SK-N-SH treated with all-trans-retinoic acid at 6 μM for 48 hours (cell line): ENCODE measurements at regions not wholly inside any gene's neighbourhood (a gene's known extent, or its start where the extent isn't known, plus 50 kb on each side); places are given as distances from the start of the nearest gene placed in this dataset.

Source experiments
- ATAC-seq: fragments of 200-7000 bp; cut with Tn5 transposase; 3 replicates; pipeline ENCODE4 v1.9.1; 2020; ENCODE audit warnings: mild to moderate bottlenecking, moderate library complexity
- ARNTL ChIP-seq: fragments of 450-650 bp; formaldehyde crosslinking; IDR thresholded peaks from 2 replicates; pipeline ENCODE4 v1.5.0; 2020; ENCODE audit warnings: low read depth, mild to moderate bottlenecking, moderate library complexity, borderline replicate concordance
- CSDC2 ChIP-seq: fragments of 250-450 bp; sonication (Bioruptor Pico); IDR thresholded peaks from 2 replicates; pipeline ENCODE4 v1.5.0; 2020; ENCODE audit warnings: mild to moderate bottlenecking, moderate library complexity
- ESRRG ChIP-seq: fragments of 250-450 bp; sonication (Bioruptor Pico); IDR thresholded peaks from 2 replicates; pipeline ENCODE4 v1.6.1; 2021; ENCODE audit warnings: mild to moderate bottlenecking
- GLIS3 ChIP-seq: fragments of 250-450 bp; sonication (Bioruptor Pico); IDR thresholded peaks from 2 replicates; pipeline ENCODE4 v1.5.0; 2020; ENCODE audit warnings: mild to moderate bottlenecking, moderate library complexity
- ISL1 ChIP-seq: fragments of 250-450 bp; sonication (Bioruptor Pico); IDR thresholded peaks from 2 replicates; pipeline ENCODE4 v2.1.2; 2022; ENCODE audit warnings: mild to moderate bottlenecking, moderate library complexity
- OSR1 ChIP-seq: fragments of 250-450 bp; sonication (Bioruptor Pico); IDR thresholded peaks from 2 replicates; pipeline ENCODE4 v1.8.0; 2022; ENCODE audit warnings: moderate library complexity, mild to moderate bottlenecking, inconsistent platforms
- POU6F1 ChIP-seq: fragments of 250-450 bp; sonication (Bioruptor Pico); IDR thresholded peaks from 2 replicates; pipeline ENCODE4 v1.8.0; 2021; ENCODE audit warnings: low read depth, mild to moderate bottlenecking, moderate library complexity, borderline replicate concordance
- PPARA ChIP-seq: fragments of 250-450 bp; sonication (Bioruptor Pico); IDR thresholded peaks from 2 replicates; pipeline ENCODE4 v1.5.0; 2020; ENCODE audit warnings: mild to moderate bottlenecking, borderline replicate concordance
- RARB ChIP-seq: fragments of 250-450 bp; sonication (Bioruptor Pico); IDR thresholded peaks from 2 replicates; pipeline ENCODE4 v1.8.0; 2021; ENCODE audit warnings: mild to moderate bottlenecking, moderate library complexity
- SNAI2 ChIP-seq: fragments of 250-450 bp; sonication (Bioruptor Pico); IDR thresholded peaks from 2 replicates; pipeline ENCODE4 v1.5.0; 2020; ENCODE audit warnings: mild to moderate bottlenecking, moderate library complexity
- TOX ChIP-seq: fragments of 250-450 bp; sonication (Bioruptor Pico); IDR thresholded peaks from 2 replicates; pipeline ENCODE4 v1.8.0; 2021; ENCODE audit warnings: mild to moderate bottlenecking, moderate library complexity, borderline replicate concordance
- ZC3H10 ChIP-seq: fragments of 250-450 bp; sonication (Bioruptor Pico); IDR thresholded peaks from 2 replicates; pipeline ENCODE4 v1.5.1; 2021; ENCODE audit warnings: mild to moderate bottlenecking, moderate library complexity
- ZFP3 ChIP-seq: fragments of 250-450 bp; sonication (Bioruptor Pico); IDR thresholded peaks from 2 replicates; pipeline ENCODE4 v1.5.0; 2020; ENCODE audit warnings: mild to moderate bottlenecking, moderate library complexity
- ZFP30 ChIP-seq: fragments of 450-650 bp; formaldehyde crosslinking; IDR thresholded peaks from 2 replicates; pipeline ENCODE4 v1.5.0; 2022; ENCODE audit warnings: mild to moderate bottlenecking, moderate library complexity
- ZNF565 ChIP-seq: fragments of 450-650 bp; formaldehyde crosslinking; conservative IDR thresholded peaks from 2 replicates; pipeline ENCODE4 v1.5.0; 2020; ENCODE audit warnings: low read depth, mild to moderate bottlenecking, moderate library complexity
- ZNF70 ChIP-seq: fragments of 450-650 bp; formaldehyde crosslinking; IDR thresholded peaks from 2 replicates; pipeline ENCODE4 v1.5.0; 2020; ENCODE audit warnings: mild to moderate bottlenecking, moderate library complexity
- ZNF8 ChIP-seq: fragments of 450-650 bp; formaldehyde crosslinking; IDR thresholded peaks from 2 replicates; pipeline ENCODE4 v1.5.0; 2020; ENCODE audit warnings: mild to moderate bottlenecking, moderate library complexity
- TF ChIP-seq, protein P1 (sequence below): fragments of 250-450 bp; sonication (Bioruptor Pico); IDR thresholded peaks from 2 replicates; pipeline ENCODE4 v1.5.0; 2020; ENCODE audit warnings: mild to moderate bottlenecking, moderate library complexity
- TF ChIP-seq, protein P2 (sequence below): fragments of 250-450 bp; sonication (Bioruptor Pico); IDR thresholded peaks from 2 replicates; pipeline ENCODE4 v1.8.0; 2020; ENCODE audit warnings: mild to moderate bottlenecking, moderate library complexity, borderline replicate concordance

- TF ChIP-seq POU6F1 (CRISPR knock-in tag) (no peak), ZFP30 (CRISPR knock-in tag) (no peak)
These were observed 143.3 kb upstream of the IRX2 start (continued) for GRCh38 chr5:2894736-2895135.

- ATAC-seq = no peak
- TF ChIP-seq ZFP30 (CRISPR knock-in tag) = no peak
These were observed 142.8 kb upstream of the IRX2 start for GRCh38 chr5:2894316-2894715.

DNA sequence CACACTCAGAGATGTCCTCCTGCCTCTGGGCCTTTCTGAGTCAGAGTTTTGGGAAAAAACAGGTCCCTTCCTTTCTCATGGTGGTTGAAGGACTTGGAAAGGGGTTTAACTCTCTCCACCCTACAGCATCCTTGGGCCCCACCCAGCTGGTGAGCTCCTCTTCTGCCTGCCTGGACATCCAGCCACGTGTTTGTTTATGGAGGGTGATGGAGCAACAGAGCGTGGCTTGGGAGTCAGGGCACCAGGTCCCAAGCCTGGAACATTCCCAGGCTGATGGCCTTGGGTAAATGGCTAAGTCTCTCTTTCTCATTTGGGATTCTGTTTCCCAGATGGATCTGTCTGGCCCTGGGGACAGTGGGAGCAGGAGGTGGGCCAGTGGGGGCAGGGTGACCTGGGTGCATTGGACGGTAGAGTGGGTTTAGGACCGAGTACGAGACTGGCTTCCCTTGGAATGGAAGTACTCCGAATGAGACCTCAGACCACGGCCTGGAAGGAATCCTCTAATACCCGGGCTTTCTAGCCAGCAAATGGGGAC, 141.1 kb upstream of the IRX2 start:
- ATAC-seq = no peak

DNA sequence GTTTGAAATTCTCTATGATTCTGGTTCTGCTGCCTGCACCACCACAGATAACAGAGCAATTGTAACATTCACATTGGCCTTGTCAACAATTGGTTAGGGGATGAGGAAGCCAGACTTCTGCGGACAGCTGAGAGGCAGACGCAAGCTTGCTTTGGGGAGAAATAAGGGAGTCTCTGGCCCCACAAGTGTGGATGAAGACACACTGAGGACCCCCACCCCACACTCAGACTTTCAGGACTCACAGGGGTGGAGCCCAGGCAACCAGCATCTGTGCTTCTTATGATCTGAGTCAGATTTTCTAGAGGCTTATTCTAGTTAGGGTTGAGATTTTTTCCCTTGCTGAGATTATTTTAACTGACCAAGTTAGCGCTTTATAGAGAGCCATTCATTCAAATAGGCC, 140.3 kb upstream of the IRX2 start:
- no peak for ATAC-seq
- TF ChIP-seq ESRRG (CRISPR knock-in tag) (no peak), SNAI2 (CRISPR knock-in tag) (no peak), ZFP3 (CRISPR knock-in tag) (no peak), ZC3H10 (no peak), PPARA (CRISPR knock-in tag) (no peak), CSDC2 (no peak), OSR1 (CRISPR knock-in tag) (no peak), ISL1 (CRISPR knock-in tag) (no peak), POU6F1 (CRISPR knock-in tag) (no peak), ARNTL (CRISPR knock-in tag) (no peak), ZFP30 (CRISPR knock-in tag) (no peak), GLIS3 (CRISPR knock-in tag) (no peak)
- TF ChIP-seq, protein P1, sequence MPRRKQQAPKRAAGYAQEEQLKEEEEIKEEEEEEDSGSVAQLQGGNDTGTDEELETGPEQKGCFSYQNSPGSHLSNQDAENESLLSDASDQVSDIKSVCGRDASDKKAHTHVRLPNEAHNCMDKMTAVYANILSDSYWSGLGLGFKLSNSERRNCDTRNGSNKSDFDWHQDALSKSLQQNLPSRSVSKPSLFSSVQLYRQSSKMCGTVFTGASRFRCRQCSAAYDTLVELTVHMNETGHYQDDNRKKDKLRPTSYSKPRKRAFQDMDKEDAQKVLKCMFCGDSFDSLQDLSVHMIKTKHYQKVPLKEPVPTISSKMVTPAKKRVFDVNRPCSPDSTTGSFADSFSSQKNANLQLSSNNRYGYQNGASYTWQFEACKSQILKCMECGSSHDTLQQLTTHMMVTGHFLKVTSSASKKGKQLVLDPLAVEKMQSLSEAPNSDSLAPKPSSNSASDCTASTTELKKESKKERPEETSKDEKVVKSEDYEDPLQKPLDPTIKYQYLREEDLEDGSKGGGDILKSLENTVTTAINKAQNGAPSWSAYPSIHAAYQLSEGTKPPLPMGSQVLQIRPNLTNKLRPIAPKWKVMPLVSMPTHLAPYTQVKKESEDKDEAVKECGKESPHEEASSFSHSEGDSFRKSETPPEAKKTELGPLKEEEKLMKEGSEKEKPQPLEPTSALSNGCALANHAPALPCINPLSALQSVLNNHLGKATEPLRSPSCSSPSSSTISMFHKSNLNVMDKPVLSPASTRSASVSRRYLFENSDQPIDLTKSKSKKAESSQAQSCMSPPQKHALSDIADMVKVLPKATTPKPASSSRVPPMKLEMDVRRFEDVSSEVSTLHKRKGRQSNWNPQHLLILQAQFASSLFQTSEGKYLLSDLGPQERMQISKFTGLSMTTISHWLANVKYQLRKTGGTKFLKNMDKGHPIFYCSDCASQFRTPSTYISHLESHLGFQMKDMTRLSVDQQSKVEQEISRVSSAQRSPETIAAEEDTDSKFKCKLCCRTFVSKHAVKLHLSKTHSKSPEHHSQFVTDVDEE = no peak
- TF ChIP-seq, protein P2, sequence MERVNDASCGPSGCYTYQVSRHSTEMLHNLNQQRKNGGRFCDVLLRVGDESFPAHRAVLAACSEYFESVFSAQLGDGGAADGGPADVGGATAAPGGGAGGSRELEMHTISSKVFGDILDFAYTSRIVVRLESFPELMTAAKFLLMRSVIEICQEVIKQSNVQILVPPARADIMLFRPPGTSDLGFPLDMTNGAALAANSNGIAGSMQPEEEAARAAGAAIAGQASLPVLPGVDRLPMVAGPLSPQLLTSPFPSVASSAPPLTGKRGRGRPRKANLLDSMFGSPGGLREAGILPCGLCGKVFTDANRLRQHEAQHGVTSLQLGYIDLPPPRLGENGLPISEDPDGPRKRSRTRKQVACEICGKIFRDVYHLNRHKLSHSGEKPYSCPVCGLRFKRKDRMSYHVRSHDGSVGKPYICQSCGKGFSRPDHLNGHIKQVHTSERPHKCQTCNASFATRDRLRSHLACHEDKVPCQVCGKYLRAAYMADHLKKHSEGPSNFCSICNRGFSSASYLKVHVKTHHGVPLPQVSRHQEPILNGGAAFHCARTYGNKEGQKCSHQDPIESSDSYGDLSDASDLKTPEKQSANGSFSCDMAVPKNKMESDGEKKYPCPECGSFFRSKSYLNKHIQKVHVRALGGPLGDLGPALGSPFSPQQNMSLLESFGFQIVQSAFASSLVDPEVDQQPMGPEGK (CRISPR knock-in tag) = no peak

More for the DNA sequence above, 141.1 kb upstream of the IRX2 start:
- TF ChIP-seq SNAI2 (CRISPR knock-in tag) = no peak
- no peak for TF ChIP-seq RARB
- TF ChIP-seq GLIS3 (CRISPR knock-in tag) = no peak
- TF ChIP-seq ARNTL (CRISPR knock-in tag) = no peak
- no peak for TF ChIP-seq ZNF70 (CRISPR knock-in tag)
- no peak for TF ChIP-seq PPARA (CRISPR knock-in tag)
- TF ChIP-seq CSDC2 = no peak
- TF ChIP-seq ZC3H10 = no peak
- TF ChIP-seq ISL1 (CRISPR knock-in tag) = no peak
- TF ChIP-seq ZFP30 (CRISPR knock-in tag) = no peak
- TF ChIP-seq ZNF565 (CRISPR knock-in tag) = no peak
- TF ChIP-seq OSR1 (CRISPR knock-in tag) = no peak
- TF ChIP-seq TOX (CRISPR knock-in tag) = no peak
- TF ChIP-seq, protein P2 (CRISPR knock-in tag) = no peak
- TF ChIP-seq ESRRG (CRISPR knock-in tag) = no peak
- no peak for TF ChIP-seq ZFP3 (CRISPR knock-in tag)
- TF ChIP-seq ZNF8 (CRISPR knock-in tag) = no peak
